Uterus (tissue), 2 donors: ENCODE measurements at regions not wholly inside any gene's neighbourhood (a gene's known extent, or its start where the extent isn't known, plus 50 kb on each side); places are given as distances from the start of the nearest gene placed in this dataset.

Experiments
- POLR2A ChIP-seq, 2 donors: fragments of 450-650 bp; IDR thresholded peaks; one replicate each; pipeline ENCODE4 v1.6.1; 2016; ENCODE audit warnings: antibody characterized with exemption in 2 of 2, mild to moderate bottlenecking in 1 of 2, moderate library complexity in 1 of 2
- TF ChIP-seq, protein P1 (sequence below), 4 experiments: fragments of 200-600 bp in 2 of 4; fragments of 450-650 bp in 2 of 4; sonication (generic) in 2 of 4; IDR thresholded peaks; one replicate each; pipeline ENCODE4 v1.5.1; 2016 to 2019; ENCODE audit warnings: antibody characterized with exemption in 4 of 4, mild to moderate bottlenecking in 2 of 4, moderate library complexity in 1 of 4

DNA sequence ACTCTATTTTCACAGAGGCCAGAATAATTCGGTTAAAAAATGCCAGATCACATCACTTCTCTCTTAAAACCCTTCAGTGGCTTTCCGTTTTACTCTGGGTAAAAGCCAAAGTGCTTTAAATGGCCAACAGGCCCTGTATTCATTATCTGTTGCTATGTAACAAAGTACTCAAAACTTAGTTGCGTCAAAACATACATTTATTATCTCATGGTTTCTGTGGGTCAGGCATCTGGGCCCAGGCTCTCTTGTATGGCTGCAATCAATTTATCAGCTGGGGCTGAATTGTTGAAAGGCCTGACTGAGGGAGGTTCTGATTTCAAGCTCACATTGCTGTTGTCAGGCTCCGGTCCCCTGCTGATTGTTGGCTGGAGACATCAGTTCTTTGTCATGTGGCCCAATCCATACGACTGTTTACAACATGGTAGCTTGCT is 72.7 kb upstream of the H2AZ1 start:
- TF ChIP-seq, protein P1, sequence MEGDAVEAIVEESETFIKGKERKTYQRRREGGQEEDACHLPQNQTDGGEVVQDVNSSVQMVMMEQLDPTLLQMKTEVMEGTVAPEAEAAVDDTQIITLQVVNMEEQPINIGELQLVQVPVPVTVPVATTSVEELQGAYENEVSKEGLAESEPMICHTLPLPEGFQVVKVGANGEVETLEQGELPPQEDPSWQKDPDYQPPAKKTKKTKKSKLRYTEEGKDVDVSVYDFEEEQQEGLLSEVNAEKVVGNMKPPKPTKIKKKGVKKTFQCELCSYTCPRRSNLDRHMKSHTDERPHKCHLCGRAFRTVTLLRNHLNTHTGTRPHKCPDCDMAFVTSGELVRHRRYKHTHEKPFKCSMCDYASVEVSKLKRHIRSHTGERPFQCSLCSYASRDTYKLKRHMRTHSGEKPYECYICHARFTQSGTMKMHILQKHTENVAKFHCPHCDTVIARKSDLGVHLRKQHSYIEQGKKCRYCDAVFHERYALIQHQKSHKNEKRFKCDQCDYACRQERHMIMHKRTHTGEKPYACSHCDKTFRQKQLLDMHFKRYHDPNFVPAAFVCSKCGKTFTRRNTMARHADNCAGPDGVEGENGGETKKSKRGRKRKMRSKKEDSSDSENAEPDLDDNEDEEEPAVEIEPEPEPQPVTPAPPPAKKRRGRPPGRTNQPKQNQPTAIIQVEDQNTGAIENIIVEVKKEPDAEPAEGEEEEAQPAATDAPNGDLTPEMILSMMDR (IDR thresholded peaks at IDR 0.05) = no peak
- TF ChIP-seq POLR2A (IDR thresholded peaks at IDR 0.05) = no peak
